Transverse colon (tissue), 4 donors: ENCODE measurements at regions not wholly inside any gene's neighbourhood (a gene's known extent, or its start where the extent isn't known, plus 50 kb on each side); places are given as distances from the start of the nearest gene placed in this dataset.
"Not testable (repeated sequence)": the region's sequence is repeated elsewhere in the genome, so short reads cannot be mapped to it uniquely, and the experiment has no call there.

Source experiments
- DNase-seq: peaks from one replicate; pipeline ENCODE4 v3.0.0-alpha.2; 2019
- H3K27ac ChIP-seq, 4 donors: fragments of 200-600 bp; sonication (generic); 2 replicates each; pipeline ENCODE4 v1.5.1; 2016 to 2018; ENCODE audit warnings: inconsistent platforms in 4 of 4
- H3K27me3 ChIP-seq: fragments of 200-600 bp; sonication (generic); 2 replicates; pipeline ENCODE4 v1.5.1; 2017; ENCODE audit warnings: inconsistent platforms
- H3K36me3 ChIP-seq, 4 donors: fragments of 200-600 bp; sonication (generic); 2 replicates each; pipeline ENCODE4 v1.5.1; 2017 to 2019; ENCODE audit warnings: inconsistent platforms in 4 of 4
- H3K4me1 ChIP-seq, 4 donors: fragments of 200-600 bp; sonication (generic); 2 replicates each; pipeline ENCODE4 v1.5.1; 2017 to 2020; ENCODE audit warnings: inconsistent platforms in 4 of 4
- H3K4me3 ChIP-seq, 4 donors: fragments of 200-600 bp; sonication (generic); 1 replicate in 1 of 4; 2 replicates in 3 of 4; pipeline versions ENCODE4 v1.5.1 to v1.6.1; 2017 to 2019; ENCODE audit warnings: inconsistent platforms in 4 of 4
- H3K9me3 ChIP-seq, 2 donors: fragments of 200-600 bp; sonication (generic); 2 replicates each; pipeline ENCODE4 v1.5.1; 2017 to 2019; ENCODE audit warnings: inconsistent platforms in 2 of 2
- EP300 ChIP-seq: sonication (generic); formaldehyde crosslinking; IDR thresholded peaks from one replicate; pipeline ENCODE4 v1.6.1; 2017; ENCODE audit warnings: antibody characterized with exemption, low read depth
- POLR2A ChIP-seq: fragments of 450-650 bp; IDR thresholded peaks from one replicate; pipeline ENCODE4 v1.6.1; 2016; ENCODE audit warnings: antibody characterized with exemption, mild to moderate bottlenecking, moderate library complexity
- POLR2AphosphoS5 ChIP-seq, 3 donors: sonication (generic); formaldehyde crosslinking; IDR thresholded peaks; one replicate each; pipeline ENCODE4 v1.6.1; 2016; ENCODE audit warnings: antibody characterized with exemption in 3 of 3
- WGBS, 2 donors: methylation state at CpG; one replicate each; pipeline ENCODE4 v1.1.5; 2018; ENCODE audit warnings: low coverage in 1 of 2; 5-methylcytosine and 5-hydroxymethylcytosine counted together
- in situ Hi-C, 4 donors: fragments of 200-750 bp; cut with MboI; loops; one replicate each; pipeline versions ENCODE4 v1.15.0 to v1.15.1; 2017; ENCODE audit warnings: low sequenced_read_pairs in 3 of 4, low pct_ligation_motif_present in 1 of 4, low pct_unique_long_range_greater_than_20kb in 1 of 4
- intact Hi-C: fragments of 100-400 bp; cut with DNase I; formaldehyde crosslinking; loops from one replicate; pipeline ENCODE4 v1.15.1; 2023; ENCODE audit warnings: low total_unique reads
- TF ChIP-seq, protein P1 (sequence below), 5 experiments: fragments of 200-600 bp in 3 of 5; fragments of 450-650 bp in 2 of 5; sonication (generic) in 3 of 5; IDR thresholded peaks; 1 replicate in 2 of 5; 2 replicates in 3 of 5; pipeline ENCODE4 v1.5.1; 2016 to 2017; ENCODE audit warnings: antibody characterized with exemption in 5 of 5, inconsistent platforms in 3 of 5, mild to moderate bottlenecking in 2 of 5, moderate library complexity in 1 of 5

DNA sequence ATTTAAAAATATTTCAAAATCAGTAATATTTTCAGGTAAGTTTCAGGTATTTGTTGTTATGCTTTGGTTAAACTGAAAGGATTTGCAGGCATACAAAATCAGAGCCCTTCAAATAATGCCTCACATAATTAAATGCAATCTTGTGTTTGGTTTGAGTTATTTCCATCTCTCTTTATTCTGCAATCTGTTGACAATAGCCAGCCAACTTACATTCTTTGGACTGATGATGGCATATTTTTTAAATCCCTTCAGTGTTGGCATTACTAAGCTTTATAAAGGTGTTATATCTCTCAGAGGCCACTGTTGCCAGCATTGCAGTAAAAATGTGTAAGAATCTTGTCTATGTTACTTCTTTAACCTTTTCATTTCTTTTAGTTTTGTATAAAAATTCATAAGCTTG, 257.2 kb upstream of the RFC3 start:
- Histone ChIP-seq H3K9me3 (no peaks in the 10 kb centered on the region), H3K4me3 (no peak overlapping the region), H3K27me3 (no peaks in the 10 kb centered on the region), H3K36me3 (no peaks in the 10 kb centered on the region), H3K27ac (no peak overlapping the region), H3K4me1 (no peaks in the 10 kb centered on the region)
- in situ Hi-C loops (loop anchor here in 1 of 4 donors (25.0 kb wide), 1 partner anchor 1602 kb away; no protein-coding TSS in a partner anchor), intact Hi-C loops (no loop called here)
- TF ChIP-seq EP300, result no peak
- TF ChIP-seq POLR2A, result no peak
- TF ChIP-seq, protein P1, sequence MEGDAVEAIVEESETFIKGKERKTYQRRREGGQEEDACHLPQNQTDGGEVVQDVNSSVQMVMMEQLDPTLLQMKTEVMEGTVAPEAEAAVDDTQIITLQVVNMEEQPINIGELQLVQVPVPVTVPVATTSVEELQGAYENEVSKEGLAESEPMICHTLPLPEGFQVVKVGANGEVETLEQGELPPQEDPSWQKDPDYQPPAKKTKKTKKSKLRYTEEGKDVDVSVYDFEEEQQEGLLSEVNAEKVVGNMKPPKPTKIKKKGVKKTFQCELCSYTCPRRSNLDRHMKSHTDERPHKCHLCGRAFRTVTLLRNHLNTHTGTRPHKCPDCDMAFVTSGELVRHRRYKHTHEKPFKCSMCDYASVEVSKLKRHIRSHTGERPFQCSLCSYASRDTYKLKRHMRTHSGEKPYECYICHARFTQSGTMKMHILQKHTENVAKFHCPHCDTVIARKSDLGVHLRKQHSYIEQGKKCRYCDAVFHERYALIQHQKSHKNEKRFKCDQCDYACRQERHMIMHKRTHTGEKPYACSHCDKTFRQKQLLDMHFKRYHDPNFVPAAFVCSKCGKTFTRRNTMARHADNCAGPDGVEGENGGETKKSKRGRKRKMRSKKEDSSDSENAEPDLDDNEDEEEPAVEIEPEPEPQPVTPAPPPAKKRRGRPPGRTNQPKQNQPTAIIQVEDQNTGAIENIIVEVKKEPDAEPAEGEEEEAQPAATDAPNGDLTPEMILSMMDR (IDR thresholded peaks at IDR 0.05), result no peak
- no peak for TF ChIP-seq POLR2AphosphoS5 (IDR thresholded peaks at IDR 0.05)
- DNase-seq, result no peak

DNA sequence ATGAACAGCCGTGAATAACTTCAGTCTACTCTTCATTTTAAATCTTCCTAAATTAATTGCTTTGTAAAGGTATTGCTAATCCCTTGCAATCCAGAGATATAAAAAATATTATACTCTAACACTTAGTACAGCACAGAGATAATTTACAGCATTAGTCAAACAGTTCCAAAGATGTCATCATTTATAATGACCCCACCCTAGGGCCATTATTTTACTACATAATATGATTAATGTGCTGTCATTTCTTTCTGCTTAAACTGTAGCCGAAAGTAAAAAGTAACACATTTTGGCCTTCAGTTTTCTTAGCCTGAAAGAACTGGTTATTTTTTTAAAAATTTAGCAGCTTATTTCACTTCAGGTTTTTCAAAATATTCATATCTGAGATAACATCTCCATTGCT, 256.3 kb upstream of the RFC3 start:
- H3K27ac ChIP-seq, result no peak overlapping the region
- no peak overlapping the region for H3K4me3 ChIP-seq
- intact Hi-C loops (no loop called here), in situ Hi-C loops (loop anchor here in 1 of 4 donors (25.0 kb wide), 1 partner anchor 1601 kb away; no protein-coding TSS in a partner anchor)
- no peaks in the 10 kb centered on the region for H3K36me3 ChIP-seq
- DNase-seq, result no peak
- no peaks in the 10 kb centered on the region for H3K27me3 ChIP-seq
- H3K4me1 ChIP-seq, result no peaks in the 10 kb centered on the region
- H3K9me3 ChIP-seq, result no peaks in the 10 kb centered on the region
- TF ChIP-seq EP300 (no peak), POLR2A (no peak), POLR2AphosphoS5 (IDR thresholded peaks at IDR 0.05) (no peak)
- TF ChIP-seq, protein P1 (IDR thresholded peaks at IDR 0.05), result no peak
- 72 to 84% methylated on average over 2 of the region's 2 CpGs for WGBS, 2 donors

DNA sequence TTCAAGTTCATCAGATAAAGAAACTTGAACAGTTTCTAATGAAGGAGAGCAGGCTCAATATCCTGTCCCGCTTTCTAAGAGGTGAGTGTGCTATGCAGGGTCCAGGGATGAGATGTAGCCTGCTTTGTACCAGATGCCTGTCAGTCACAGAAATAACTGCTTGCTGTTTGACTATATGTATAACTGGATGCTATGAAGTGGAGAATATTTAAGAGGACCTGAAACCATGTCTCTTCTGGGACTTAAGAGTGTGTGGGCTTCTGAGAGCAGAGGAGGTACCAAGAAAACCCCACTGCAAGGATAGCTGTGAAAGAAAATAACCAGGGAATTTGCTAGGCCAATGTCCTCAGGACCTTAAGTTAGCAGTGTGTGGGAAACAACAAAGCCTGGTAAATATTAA, 246.3 kb upstream of the RFC3 start:
- in situ Hi-C loops, result loop anchor here in 1 of 4 donors (25.0 kb wide), 1 partner anchor 1591 kb away; no protein-coding TSS in a partner anchor
- Histone ChIP-seq H3K4me1 (no peaks in the 10 kb centered on the region), H3K36me3 (no peaks in the 10 kb centered on the region), H3K27me3 (no peaks in the 10 kb centered on the region), H3K9me3 (no peaks in the 10 kb centered on the region), H3K27ac (no peak overlapping the region), H3K4me3 (no peak overlapping the region)
- WGBS, 2 donors, result 94% methylated on average over 1 of the region's 1 CpG; no CpG with 5 or more reads in 1 of the 2 donors
- intact Hi-C loops, result no loop called here
- no peak for DNase-seq
- TF ChIP-seq POLR2AphosphoS5 (IDR thresholded peaks at IDR 0.05) (no peak), POLR2A (no peak), EP300 (no peak)
- TF ChIP-seq, protein P1 (IDR thresholded peaks at IDR 0.05), result no peak

DNA sequence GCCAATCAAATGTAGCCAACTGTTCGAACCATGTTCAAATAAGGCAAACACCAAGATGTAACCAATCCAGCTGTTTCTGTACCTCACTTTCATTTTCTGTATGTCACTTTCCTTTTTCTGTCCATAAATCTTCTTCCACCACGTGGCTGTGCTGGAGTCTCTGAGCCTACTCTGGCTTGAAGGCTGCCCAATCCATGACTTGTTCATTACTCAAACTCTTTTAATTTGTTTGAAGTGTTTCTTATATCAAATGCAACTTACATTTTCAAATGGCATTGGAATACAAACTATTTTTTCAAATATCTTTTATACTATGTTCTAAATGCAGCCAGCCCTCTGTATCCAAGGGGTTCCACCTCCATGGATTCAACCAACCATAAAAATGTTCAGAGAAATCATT, 245.6 kb upstream of the RFC3 start:
- DNase-seq, H3K4me1 ChIP-seq, intact Hi-C loops, H3K36me3 ChIP-seq, H3K9me3 ChIP-seq, H3K27ac ChIP-seq, H3K4me3 ChIP-seq, H3K27me3 ChIP-seq: not testable (repeated sequence)
- in situ Hi-C loops, result loop anchor here in 1 of 4 donors (25.0 kb wide), 1 partner anchor 1590 kb away; no protein-coding TSS in a partner anchor
- 57 to 100% methylated on average over 1 to 2 of the region's 2 CpGs for WGBS, 2 donors

DNA sequence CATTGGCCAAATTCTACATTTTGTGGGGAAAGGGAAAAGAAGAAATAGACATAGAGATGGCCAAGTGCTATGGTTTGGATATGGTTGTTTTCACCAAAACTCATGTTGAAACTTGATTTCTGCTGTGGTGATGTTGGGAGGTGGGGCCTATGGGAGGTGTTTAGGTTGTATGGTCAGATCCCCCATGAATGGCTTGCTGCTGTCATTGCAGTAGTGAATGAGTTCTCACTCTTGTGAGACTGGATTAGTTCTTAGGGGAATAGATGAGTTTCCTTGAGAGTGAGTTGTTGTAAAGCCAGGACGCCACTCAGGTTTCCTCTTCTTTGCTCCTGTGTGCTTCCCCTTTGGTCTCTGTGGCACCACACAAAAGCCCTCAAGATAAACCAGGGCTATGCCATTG, 242.6 kb upstream of the RFC3 start:
- Histone ChIP-seq H3K36me3 (no peaks in the 10 kb centered on the region), H3K9me3 (no peaks in the 10 kb centered on the region), H3K4me3 (no peak overlapping the region), H3K27ac (no peak overlapping the region), H3K27me3 (no peaks in the 10 kb centered on the region), H3K4me1 (no peaks in the 10 kb centered on the region)
- DNase-seq, result no peak
- TF ChIP-seq POLR2A, result no peak
- TF ChIP-seq EP300, result no peak
- TF ChIP-seq POLR2AphosphoS5 (IDR thresholded peaks at IDR 0.05), result no peak
- TF ChIP-seq, protein P1 (IDR thresholded peaks at IDR 0.05), result no peak
- intact Hi-C loops (no loop called here), in situ Hi-C loops (no loop called here)
- 78 to 100% methylated on average over 1 of the region's 1 CpG for WGBS, 2 donors
